GM12878 (cell line): ENCODE measurements at regions not wholly inside any gene's neighbourhood (a gene's known extent, or its start where the extent isn't known, plus 50 kb on each side); places are given as distances from the start of the nearest gene placed in this dataset.

Experiments
- ATAC-seq: fragments of 200-7000 bp; cut with Tn5 transposase; 3 replicates; pipeline ENCODE4 v1.9.1; 2020; ENCODE audit warnings: mild to moderate bottlenecking, moderate library complexity
- BruUV-seq: library from RNA; stranded (reverse); fragments of 400-500 nt; replicated peaks from 2 replicates; lab custom pipeline; 2021; lab: Mats Ljungman, UMichigan
- CTCF ChIA-PET: fragments of 300-600 bp; sonication (Branson Sonifier 250); formaldehyde crosslinking; extraction: SDS; loops from one replicate; lab custom pipeline; 2021; ENCODE audit warnings: inconsistent platforms; lab: Yijun Ruan, JAX
- POLR2A ChIA-PET: fragments of 350-600 bp; formaldehyde crosslinking; extraction: SDS; loops from one replicate; lab custom pipeline; 2021; ENCODE audit warnings: inconsistent platforms; lab: Charles Lee
- RAD21 ChIA-PET: fragments of 300-600 bp; sonication (Branson Sonifier 250); formaldehyde crosslinking; loops from one replicate; lab custom pipeline; 2023; ENCODE audit warnings: antibody characterized with exemption; ENCODE audit not compliant: unreplicated experiment; lab: Charles Lee
- SMC1A ChIA-PET: fragments of 300-600 bp; sonication (Branson Sonifier 250); formaldehyde crosslinking; loops from one replicate; lab custom pipeline; 2023; ENCODE audit not compliant: unreplicated experiment, uncharacterized antibody; lab: Charles Lee
- DNase-seq: peaks from one replicate; pipeline ENCODE4 v3.0.0-alpha.2; 2011; ENCODE audit warnings: low read depth, low spot score
- FAIRE-seq: peaks from 3 replicates; lab custom pipeline; 2011; peaks lifted over from hg19 to GRCh38; lab: Jason Lieb, UNC
- H2AFZ ChIP-seq: 2 replicates; pipeline ENCODE4 v1.6.0; 2011; ENCODE audit warnings: low read depth, low read length, control low read depth; ENCODE audit not compliant: control insufficient read depth
- H3K27ac ChIP-seq: 2 replicates; pipeline ENCODE4 v1.5.1; 2011; ENCODE audit warnings: control low read depth; ENCODE audit not compliant: control insufficient read depth, insufficient read depth
- H3K27me3 ChIP-seq, 2 experiments: replicated peaks in 1 of 2; 2 replicates each; pipeline versions ENCODE4 v1.6.0 to v1.6.1; 2011; ENCODE audit warnings: low read length in 1 of 2; ENCODE audit not compliant: control insufficient read depth in 2 of 2, insufficient read depth in 2 of 2
- H3K36me3 ChIP-seq, 2 experiments: 2 replicates each; pipeline ENCODE4 v1.5.1; 2011; ENCODE audit warnings: low read length in 1 of 2; ENCODE audit not compliant: control insufficient read depth in 2 of 2, insufficient read depth in 2 of 2
- H3K4me1 ChIP-seq: 2 replicates; pipeline ENCODE4 v1.6.1; 2011; ENCODE audit warnings: mild to moderate bottlenecking, low read length, moderate library complexity, mixed read lengths; ENCODE audit not compliant: control insufficient read depth, insufficient read depth
- H3K4me2 ChIP-seq: 2 replicates; pipeline ENCODE4 v1.6.0; 2011; ENCODE audit warnings: control low read depth; ENCODE audit not compliant: control insufficient read depth, insufficient read depth
- H3K4me3 ChIP-seq: fragments of 200-600 bp; sonication (generic); 2 replicates; pipeline ENCODE4 v1.5.1; 2016
- H3K79me2 ChIP-seq: 2 replicates; pipeline ENCODE4 v1.6.0; 2011; ENCODE audit warnings: low read length; ENCODE audit not compliant: control insufficient read depth, insufficient read depth
- H3K9ac ChIP-seq: 2 replicates; pipeline ENCODE4 v1.8.0; 2011; ENCODE audit warnings: low read length, control low read depth, mixed read lengths; ENCODE audit not compliant: control insufficient read depth, insufficient read depth
- H3K9me3 ChIP-seq: replicated peaks from 3 replicates; pipeline ENCODE4 v1.5.1; 2011; ENCODE audit warnings: mild to moderate bottlenecking, low read length; ENCODE audit not compliant: control insufficient read depth, insufficient read depth
- H4K20me1 ChIP-seq: 2 replicates; pipeline ENCODE4 v1.6.0; 2011; ENCODE audit not compliant: control insufficient read depth, insufficient read depth
- CEBPB ChIP-seq, 2 experiments: fragments of 150-350 bp in 1 of 2; IDR thresholded peaks; 2 replicates each; pipeline ENCODE4 v1.6.1; 2012 to 2014; ENCODE audit warnings: low read depth in 2 of 2, low read length in 2 of 2, borderline replicate concordance in 1 of 2, inconsistent platforms in 1 of 2
- EP300 ChIP-seq, 2 experiments: fragments of 150-350 bp in 1 of 2; IDR thresholded peaks; 2 replicates each; pipeline ENCODE4 v1.6.1; 2011 to 2012; ENCODE audit warnings: low read depth in 2 of 2, low read length in 2 of 2, borderline replicate concordance in 1 of 2, improper control_type of control experiment in 1 of 2, inconsistent platforms in 1 of 2; ENCODE audit not compliant: control insufficient read depth in 1 of 2
- FOXM1 ChIP-seq: IDR thresholded peaks from 2 replicates; pipeline ENCODE4 v1.6.1; 2012; ENCODE audit warnings: low read depth, mild to moderate bottlenecking, inconsistent platforms, low read length, moderate library complexity
- HCFC1 ChIP-seq: fragments of 150-350 bp; IDR thresholded peaks from 2 replicates; pipeline ENCODE4 v1.6.1; 2014; ENCODE audit warnings: low read length
- LARP7 ChIP-seq: fragments of 450-650 bp; IDR thresholded peaks from 2 replicates; pipeline ENCODE4 v1.6.1; 2017; ENCODE audit warnings: mild to moderate bottlenecking
- SUPT20H ChIP-seq: IDR thresholded peaks from 2 replicates; pipeline ENCODE4 v1.6.1; 2011; ENCODE audit warnings: low read depth, mild to moderate bottlenecking, low read length, moderate library complexity, borderline replicate concordance; ENCODE audit not compliant: control insufficient read depth
- WGBS: methylation state at CpG from one replicate; pipeline ENCODE4 v1.1.6; 2016; ENCODE audit warnings: low lambda C conversion rate; ENCODE audit not compliant: insufficient replicate concordance, insufficient coverage; ENCODE audit errors: missing lambda C conversion rate; 5-methylcytosine and 5-hydroxymethylcytosine counted together
- in situ Hi-C: fragments of 300-500 bp; cut with MboI; formaldehyde crosslinking; loops from 9 replicates; pipeline ENCODE4 v1.14.3; 2018; ENCODE audit warnings: mixed read lengths
- intact Hi-C: fragments of 100-400 bp; cut with micrococcal nuclease; formaldehyde crosslinking; loops from one replicate; pipeline ENCODE4 v1.14.2; 2022; ENCODE audit not compliant: unreplicated experiment
- TF ChIP-seq, protein P1 (sequence below): fragments of 450-650 bp; IDR thresholded peaks from 2 replicates; pipeline ENCODE4 v1.6.1; 2018; ENCODE audit warnings: mild to moderate bottlenecking, low read depth, moderate library complexity; ENCODE audit not compliant: partially characterized antibody

DNA sequence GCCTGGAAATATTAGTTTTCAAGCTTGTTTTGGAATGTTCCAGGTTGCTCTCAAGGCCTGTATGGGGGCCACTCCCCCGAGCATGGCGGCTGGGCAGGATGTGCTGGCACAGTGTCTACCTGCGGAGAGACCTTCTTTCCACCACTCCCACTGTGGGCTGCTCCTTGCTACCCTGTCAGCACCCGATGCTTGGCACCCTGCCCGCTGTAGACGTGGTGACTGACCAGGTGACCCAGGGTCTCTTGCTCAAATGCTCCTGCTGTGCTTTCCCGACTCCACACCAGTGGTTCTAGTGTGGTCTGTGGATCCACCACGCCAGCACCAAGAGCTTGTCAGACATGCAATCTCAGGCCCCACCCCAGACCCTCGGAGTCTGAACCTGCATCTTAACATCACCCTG is 213.3 kb downstream of the SH3BP4 start:
- no peak overlapping the region for H3K9ac ChIP-seq
- H3K79me2 ChIP-seq = no peaks in the 10 kb centered on the region
- SMC1A ChIA-PET = no interaction called here
- intact Hi-C loops (no loop called here), in situ Hi-C loops (no loop called here)
- no peak for DNase-seq
- TF ChIP-seq EP300 (IDR thresholded peaks at IDR 0.05; ENCODE audit: borderline replicate concordance in 1 of 2, control insufficient read depth in 1 of 2, low read depth in 2 of 2, low read length in 2 of 2) = no peak
- TF ChIP-seq, protein P1, sequence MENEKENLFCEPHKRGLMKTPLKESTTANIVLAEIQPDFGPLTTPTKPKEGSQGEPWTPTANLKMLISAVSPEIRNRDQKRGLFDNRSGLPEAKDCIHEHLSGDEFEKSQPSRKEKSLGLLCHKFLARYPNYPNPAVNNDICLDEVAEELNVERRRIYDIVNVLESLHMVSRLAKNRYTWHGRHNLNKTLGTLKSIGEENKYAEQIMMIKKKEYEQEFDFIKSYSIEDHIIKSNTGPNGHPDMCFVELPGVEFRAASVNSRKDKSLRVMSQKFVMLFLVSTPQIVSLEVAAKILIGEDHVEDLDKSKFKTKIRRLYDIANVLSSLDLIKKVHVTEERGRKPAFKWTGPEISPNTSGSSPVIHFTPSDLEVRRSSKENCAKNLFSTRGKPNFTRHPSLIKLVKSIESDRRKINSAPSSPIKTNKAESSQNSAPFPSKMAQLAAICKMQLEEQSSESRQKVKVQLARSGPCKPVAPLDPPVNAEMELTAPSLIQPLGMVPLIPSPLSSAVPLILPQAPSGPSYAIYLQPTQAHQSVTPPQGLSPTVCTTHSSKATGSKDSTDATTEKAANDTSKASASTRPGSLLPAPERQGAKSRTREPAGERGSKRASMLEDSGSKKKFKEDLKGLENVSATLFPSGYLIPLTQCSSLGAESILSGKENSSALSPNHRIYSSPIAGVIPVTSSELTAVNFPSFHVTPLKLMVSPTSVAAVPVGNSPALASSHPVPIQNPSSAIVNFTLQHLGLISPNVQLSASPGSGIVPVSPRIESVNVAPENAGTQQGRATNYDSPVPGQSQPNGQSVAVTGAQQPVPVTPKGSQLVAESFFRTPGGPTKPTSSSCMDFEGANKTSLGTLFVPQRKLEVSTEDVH = no peak
- no peak for TF ChIP-seq SUPT20H
- TF ChIP-seq HCFC1 = no peak
- TF ChIP-seq FOXM1 = no peak
- TF ChIP-seq CEBPB (IDR thresholded peaks at IDR 0.05; ENCODE audit: borderline replicate concordance in 1 of 2, low read depth in 2 of 2, low read length in 2 of 2) = no peak
- no peak for TF ChIP-seq LARP7
- no peak overlapping the region for H3K4me3 ChIP-seq
- H3K27ac ChIP-seq = no peak overlapping the region
- H2AFZ ChIP-seq = no peak overlapping the region
- H3K36me3 ChIP-seq = no peaks in the 10 kb centered on the region
- H3K4me1 ChIP-seq = no peaks in the 10 kb centered on the region
- RAD21 ChIA-PET = no interaction called here
- H3K27me3 ChIP-seq = no peaks in the 10 kb centered on the region
- CTCF ChIA-PET = no interaction called here
- ATAC-seq = no peak
- H3K9me3 ChIP-seq = no peaks in the 10 kb centered on the region
- no TSS peak for BruUV-seq
- FAIRE-seq = no peak
- POLR2A ChIA-PET = no interaction called here
- H4K20me1 ChIP-seq = no peaks in the 10 kb centered on the region
- WGBS = 22% methylated on average over 9 of the region's 9 CpGs
- no peak overlapping the region for H3K4me2 ChIP-seq
